ENCODE measurements at regions not wholly inside any gene's neighbourhood (a gene's known extent, or its start where the extent isn't known, plus 50 kb on each side); places are given as distances from the start of the nearest gene placed in this dataset.

DNA sequence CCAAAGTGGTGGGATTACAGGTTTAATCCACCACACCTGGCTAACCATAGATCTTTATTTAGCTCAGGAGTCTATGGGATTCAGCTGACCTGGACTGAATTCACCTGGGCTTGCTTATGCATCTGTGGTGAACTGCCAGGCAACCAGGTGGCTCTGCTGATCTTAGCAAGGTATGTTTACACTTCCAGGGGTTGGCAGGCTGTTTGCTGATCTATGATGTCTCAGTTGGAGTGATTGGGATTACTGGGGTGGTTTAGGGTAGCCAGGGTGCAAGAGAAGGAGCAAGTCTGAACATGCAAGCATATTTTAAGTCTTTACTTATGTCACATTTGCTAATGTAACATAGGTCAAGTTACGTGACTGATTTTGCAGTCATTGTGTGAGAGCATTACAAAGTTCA is 63.6 kb upstream of the JAK2 start:
- Mint-ChIP-seq H3K4me3 (no peak overlapping the region), H3K27ac (no peak overlapping the region), H3K36me3 (ENCODE audit: low read depth) (peaks cover 8% of the 10 kb centered on the region; the same call in 1 of the 2 replicates), H3K9me3 (no peaks in the 10 kb centered on the region; the same call in 1 of the 2 replicates), H3K27me3 (ENCODE audit: insufficient read depth) (peaks cover 8% of the 10 kb centered on the region), H3K4me1 (ENCODE audit: low read depth) (no peaks in the 10 kb centered on the region)
- no peak for DNase-seq
- TF ChIP-seq, protein P1, sequence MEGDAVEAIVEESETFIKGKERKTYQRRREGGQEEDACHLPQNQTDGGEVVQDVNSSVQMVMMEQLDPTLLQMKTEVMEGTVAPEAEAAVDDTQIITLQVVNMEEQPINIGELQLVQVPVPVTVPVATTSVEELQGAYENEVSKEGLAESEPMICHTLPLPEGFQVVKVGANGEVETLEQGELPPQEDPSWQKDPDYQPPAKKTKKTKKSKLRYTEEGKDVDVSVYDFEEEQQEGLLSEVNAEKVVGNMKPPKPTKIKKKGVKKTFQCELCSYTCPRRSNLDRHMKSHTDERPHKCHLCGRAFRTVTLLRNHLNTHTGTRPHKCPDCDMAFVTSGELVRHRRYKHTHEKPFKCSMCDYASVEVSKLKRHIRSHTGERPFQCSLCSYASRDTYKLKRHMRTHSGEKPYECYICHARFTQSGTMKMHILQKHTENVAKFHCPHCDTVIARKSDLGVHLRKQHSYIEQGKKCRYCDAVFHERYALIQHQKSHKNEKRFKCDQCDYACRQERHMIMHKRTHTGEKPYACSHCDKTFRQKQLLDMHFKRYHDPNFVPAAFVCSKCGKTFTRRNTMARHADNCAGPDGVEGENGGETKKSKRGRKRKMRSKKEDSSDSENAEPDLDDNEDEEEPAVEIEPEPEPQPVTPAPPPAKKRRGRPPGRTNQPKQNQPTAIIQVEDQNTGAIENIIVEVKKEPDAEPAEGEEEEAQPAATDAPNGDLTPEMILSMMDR (IDR thresholded peaks at IDR 0.05) = no peak

DNA sequence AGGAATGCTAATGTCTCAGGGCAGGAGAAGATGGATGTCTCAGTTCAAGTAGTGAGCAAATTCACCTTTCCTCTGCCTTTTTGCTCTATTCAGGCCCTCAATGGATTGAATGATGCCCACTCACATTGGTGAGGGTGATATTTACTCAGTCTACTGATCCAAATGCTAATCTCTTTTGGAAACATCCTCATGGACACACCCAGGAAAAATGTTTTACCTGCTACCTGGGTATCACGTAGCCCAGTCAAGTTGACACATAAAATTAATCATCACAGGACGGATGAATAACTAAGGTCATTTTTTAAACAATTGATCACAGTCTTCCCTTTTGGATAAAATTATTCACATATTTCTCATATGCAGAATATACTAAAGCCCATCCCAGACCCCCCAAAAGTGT is 63.0 kb upstream of the JAK2 start:
- H3K27me3 Mint-ChIP-seq (ENCODE audit: insufficient read depth) = peaks cover 8% of the 10 kb centered on the region
- H3K27ac Mint-ChIP-seq = no peak overlapping the region
- no peaks in the 10 kb centered on the region; the same call in 1 of the 2 replicates for H3K9me3 Mint-ChIP-seq
- H3K4me1 Mint-ChIP-seq (ENCODE audit: low read depth) = peaks cover 3% of the 10 kb centered on the region; the same call in 1 of the 2 replicates
- H3K36me3 Mint-ChIP-seq (ENCODE audit: low read depth) = peaks cover 8% of the 10 kb centered on the region; the same call in 1 of the 2 replicates
- TF ChIP-seq, protein P1 (IDR thresholded peaks at IDR 0.05) = no peak
- no peak overlapping the region for H3K4me3 Mint-ChIP-seq
- DNase-seq = no peak

DNA sequence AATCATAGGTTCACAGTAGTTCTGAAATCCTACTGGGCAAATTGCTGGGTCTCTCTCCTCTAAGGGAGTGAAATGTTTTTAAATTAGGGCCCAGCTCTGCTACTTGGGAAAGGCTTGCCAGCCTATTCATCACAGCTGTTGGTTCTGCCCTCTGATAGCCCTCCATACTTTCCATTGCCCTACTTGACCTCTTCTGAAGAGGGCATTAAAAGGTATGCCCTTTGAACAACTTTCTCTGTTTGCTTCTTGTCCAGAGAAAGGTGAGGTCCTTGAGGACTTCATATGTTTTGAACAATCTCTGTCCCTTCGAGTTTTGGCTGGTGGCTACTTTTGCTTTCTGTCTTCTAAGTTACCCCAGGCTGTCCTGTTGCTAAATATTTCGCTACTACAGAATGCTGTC is 62.3 kb upstream of the JAK2 start:
- TF ChIP-seq, protein P1 (IDR thresholded peaks at IDR 0.05) = no peak

DNA sequence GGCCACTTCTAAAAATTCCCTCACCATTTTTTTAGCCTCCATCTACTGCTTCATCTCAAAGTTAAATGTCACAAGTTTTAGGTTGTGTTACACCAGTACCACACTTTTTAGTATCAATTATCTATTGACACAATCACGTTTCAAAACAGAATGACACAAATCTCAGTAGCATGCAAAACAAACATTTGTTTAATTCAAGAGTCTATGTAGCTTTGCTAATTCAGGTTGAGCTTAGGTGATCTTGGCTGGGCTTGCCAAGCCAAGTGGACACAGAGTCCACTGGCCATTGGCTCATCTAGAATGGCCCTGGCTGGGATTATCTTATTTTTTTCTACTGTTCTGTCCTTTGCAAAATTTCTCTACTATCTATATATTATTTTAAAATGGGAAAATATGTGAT is 61.9 kb upstream of the JAK2 start:
- H3K27me3 Mint-ChIP-seq (ENCODE audit: insufficient read depth) = peaks cover 8% of the 10 kb centered on the region
- no peaks in the 10 kb centered on the region; the same call in 1 of the 2 replicates for H3K9me3 Mint-ChIP-seq
- H3K4me1 Mint-ChIP-seq (ENCODE audit: low read depth) = peaks cover 12% of the 10 kb centered on the region

More for the DNA sequence above, 62.3 kb upstream of the JAK2 start:
- peaks cover 10% of the 10 kb centered on the region for H3K4me1 Mint-ChIP-seq (ENCODE audit: low read depth)
- no peak overlapping the region for H3K4me3 Mint-ChIP-seq
- DNase-seq = no peak
- H3K27ac Mint-ChIP-seq = no peak overlapping the region
- no peaks in the 10 kb centered on the region; the same call in 1 of the 2 replicates for H3K9me3 Mint-ChIP-seq
- peaks cover 8% of the 10 kb centered on the region for H3K27me3 Mint-ChIP-seq (ENCODE audit: insufficient read depth)
- peaks cover 8% of the 10 kb centered on the region; the same call in 1 of the 2 replicates for H3K36me3 Mint-ChIP-seq (ENCODE audit: low read depth)

DNA sequence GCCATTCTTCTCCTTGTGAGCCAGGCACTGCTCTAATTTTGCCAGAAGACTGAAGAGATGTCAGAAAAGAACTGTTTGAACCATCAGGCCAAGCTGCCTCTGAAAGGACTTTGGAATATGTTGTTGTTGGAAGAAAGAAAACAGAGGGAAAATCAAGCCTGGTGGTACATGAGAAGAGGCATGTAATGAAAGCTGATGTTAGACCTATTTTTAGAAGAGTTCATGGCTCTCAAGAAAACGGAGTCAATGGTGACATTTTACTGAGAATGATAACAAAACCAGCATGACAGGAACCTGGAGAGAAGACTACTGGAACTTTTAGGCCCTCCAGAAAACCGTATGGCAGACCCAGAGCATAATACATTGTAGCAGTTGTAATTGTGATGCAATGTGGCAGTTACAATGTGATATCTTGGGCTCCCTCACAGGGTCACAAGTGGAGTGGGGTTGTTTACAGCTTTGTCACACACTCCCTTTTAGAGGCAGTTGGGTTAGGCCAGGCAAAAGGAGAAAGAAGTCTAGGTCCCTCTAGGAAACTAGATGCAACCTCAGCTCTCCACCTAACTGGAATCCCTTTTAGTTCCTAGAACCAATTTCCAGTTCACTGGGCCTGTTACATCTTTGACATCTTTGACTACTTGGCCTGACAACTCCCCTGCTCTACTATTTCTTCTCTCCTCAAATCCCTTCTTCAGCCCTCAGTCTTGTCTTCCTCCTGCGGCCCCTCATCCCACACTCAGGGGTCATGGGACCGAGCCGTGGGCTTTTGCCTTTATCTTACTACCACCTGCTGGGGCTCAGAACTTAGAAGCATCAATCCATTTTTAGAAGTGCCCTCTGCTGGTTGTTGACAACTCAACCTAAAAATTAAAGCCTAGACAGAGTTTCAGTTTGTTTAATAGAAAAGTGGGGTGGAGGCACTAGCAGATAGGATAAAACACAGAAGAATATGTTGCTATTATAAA is 61.2 kb upstream of the JAK2 start:
- Mint-ChIP-seq H3K4me1 (ENCODE audit: low read depth) (peaks cover 12% of the 10 kb centered on the region), H3K4me3 (no peak overlapping the region), H3K9me3 (no peaks in the 10 kb centered on the region; the same call in 1 of the 2 replicates), H3K36me3 (ENCODE audit: low read depth) (peaks cover 8% of the 10 kb centered on the region; the same call in 1 of the 2 replicates), H3K27me3 (ENCODE audit: insufficient read depth) (peaks cover 5% of the 10 kb centered on the region), H3K27ac (no peak overlapping the region)
- peak; percentile 28 for DNase-seq
- TF ChIP-seq, protein P1 (IDR thresholded peaks at IDR 0.05) = peak; percentile 75

More for the DNA sequence above, 61.9 kb upstream of the JAK2 start:
- DNase-seq = no peak
- Mint-ChIP-seq H3K4me3 (no peak overlapping the region), H3K27ac (no peak overlapping the region), H3K36me3 (ENCODE audit: low read depth) (peaks cover 8% of the 10 kb centered on the region; the same call in 1 of the 2 replicates)
- TF ChIP-seq, protein P1 (IDR thresholded peaks at IDR 0.05) = no peak

Measured in HFFc6 (cell line).